Upper lobe of left lung (tissue), 4 donors: ENCODE measurements at regions not wholly inside any gene's neighbourhood (a gene's known extent, or its start where the extent isn't known, plus 50 kb on each side); places are given as distances from the start of the nearest gene placed in this dataset.

ENCODE experiments used
- CTCF ChIP-seq, 6 experiments: fragments of 450-650 bp in 4 of 6; fragments of 200-600 bp in 2 of 6; sonication (generic) in 2 of 6; IDR thresholded peaks; one replicate each; pipeline ENCODE4 v1.5.1; 2016 to 2019; ENCODE audit warnings: antibody characterized with exemption in 6 of 6
- EP300 ChIP-seq, 4 donors: sonication (generic); formaldehyde crosslinking; IDR thresholded peaks; one replicate each; pipeline ENCODE4 v1.5.1; 2017; ENCODE audit warnings: antibody characterized with exemption in 4 of 4, control low read depth in 2 of 4
- POLR2AphosphoS5 ChIP-seq, 2 donors: sonication (generic); formaldehyde crosslinking; IDR thresholded peaks; one replicate each; pipeline ENCODE4 v1.5.1; 2017; ENCODE audit warnings: antibody characterized with exemption in 2 of 2

DNA sequence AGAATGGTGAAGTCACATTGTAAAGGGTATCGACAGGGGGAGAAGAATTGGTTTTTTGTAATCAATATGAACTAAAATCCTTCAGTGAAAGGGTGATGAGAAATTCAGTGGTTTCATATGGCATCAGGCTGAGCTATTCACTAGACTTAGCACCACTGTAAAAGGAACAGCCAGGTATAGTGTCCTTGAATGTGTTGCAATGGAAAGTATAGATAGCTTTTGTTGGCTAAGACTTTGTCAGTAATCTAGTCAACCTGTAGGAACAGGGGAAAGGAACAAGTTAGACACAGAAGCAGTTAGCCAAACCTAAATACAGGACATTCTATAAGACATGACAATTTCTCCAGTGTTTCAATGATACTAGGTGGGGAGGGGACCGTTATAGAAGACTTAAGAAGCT, 172.6 kb upstream of the MOCS1 start:
- no peak for TF ChIP-seq CTCF (IDR thresholded peaks at IDR 0.05)
- no peak for TF ChIP-seq EP300 (IDR thresholded peaks at IDR 0.05)
- no peak for TF ChIP-seq POLR2AphosphoS5 (IDR thresholded peaks at IDR 0.05)
